A673 (cell line): ENCODE measurements at regions not wholly inside any gene's neighbourhood (a gene's known extent, or its start where the extent isn't known, plus 50 kb on each side); places are given as distances from the start of the nearest gene placed in this dataset.
"Not testable (repeated sequence)": the region's sequence is repeated elsewhere in the genome, so short reads cannot be mapped to it uniquely, and the experiment has no call there.

Source experiments
- BruUV-seq: library from RNA; stranded (reverse); fragments of 400-500 nt; replicated peaks from 2 replicates; lab custom pipeline; 2021; lab: Mats Ljungman, UMichigan
- CTCF ChIA-PET: fragments of 300-600 bp; sonication (Branson Sonifier 250); formaldehyde crosslinking; loops from one replicate; lab custom pipeline; 2022; ENCODE audit warnings: antibody characterized with exemption; lab: Charles Lee
- POLR2A ChIA-PET: fragments of 300-600 bp; sonication (Branson Sonifier 250); formaldehyde crosslinking; loops from one replicate; lab custom pipeline; 2022; ENCODE audit warnings: antibody characterized with exemption; ENCODE audit not compliant: low non-redundant PET; lab: Charles Lee
- DNase-seq: peaks from one replicate; pipeline ENCODE4 v3.0.0-alpha.2; 2015; ENCODE audit warnings: low spot score
- H3K27ac ChIP-seq: fragments of 200-600 bp; sonication (generic); 2 replicates; pipeline ENCODE4 v1.5.1; 2016; ENCODE audit warnings: mixed run types, low read depth, mild to moderate bottlenecking, mixed read lengths, antibody characterized with exemption, low read length; ENCODE audit not compliant: poor library complexity, severe bottlenecking
- H3K27me3 ChIP-seq: fragments of 200-600 bp; sonication (generic); replicated peaks from 2 replicates; pipeline ENCODE4 v1.6.1; 2017; ENCODE audit warnings: mixed run types, low read depth, mild to moderate bottlenecking, mixed read lengths, antibody characterized with exemption, low read length; ENCODE audit not compliant: insufficient read depth, poor library complexity
- H3K36me3 ChIP-seq: fragments of 200-600 bp; sonication (generic); 2 replicates; pipeline ENCODE4 v1.6.1; 2016; ENCODE audit warnings: mixed run types, mild to moderate bottlenecking, mixed read lengths, antibody characterized with exemption, low read length; ENCODE audit not compliant: insufficient read depth, poor library complexity, severe bottlenecking
- H3K4me1 ChIP-seq: fragments of 200-600 bp; sonication (generic); 2 replicates; pipeline ENCODE4 v1.6.1; 2017; ENCODE audit warnings: mixed run types, mild to moderate bottlenecking, mixed read lengths, antibody characterized with exemption, low read length; ENCODE audit not compliant: insufficient read depth, poor library complexity, severe bottlenecking
- H3K4me3 ChIP-seq: fragments of 200-600 bp; sonication (generic); 2 replicates; pipeline ENCODE4 v1.5.1; 2016; ENCODE audit warnings: low read depth, mixed run types, mild to moderate bottlenecking, mixed read lengths, low read length; ENCODE audit not compliant: poor library complexity, severe bottlenecking
- H3K9me3 ChIP-seq: fragments of 200-600 bp; sonication (generic); 2 replicates; pipeline ENCODE4 v1.6.1; 2016; ENCODE audit warnings: mixed run types, low read depth, mild to moderate bottlenecking, mixed read lengths, antibody characterized with exemption, low read length; ENCODE audit not compliant: poor library complexity, severe bottlenecking
- CTCF ChIP-seq: fragments of 300-800, 200-600 bp; sonication (generic); conservative IDR thresholded peaks from 2 replicates; pipeline ENCODE4 v1.5.1; 2017; ENCODE audit warnings: low read depth, mild to moderate bottlenecking, antibody characterized with exemption, low read length, moderate library complexity, mixed read lengths
- EZH2 ChIP-seq: fragments of 200-600 bp; sonication (generic); IDR thresholded peaks from 2 replicates; pipeline ENCODE4 v1.6.1; 2017; ENCODE audit warnings: borderline replicate concordance, low read depth, mild to moderate bottlenecking, mixed read lengths, antibody characterized with exemption, low read length; ENCODE audit not compliant: poor library complexity, severe bottlenecking
- intact Hi-C: fragments of 100-400 bp; cut with micrococcal nuclease; formaldehyde crosslinking; loops from one replicate; pipeline ENCODE4 v1.10.0; 2022; ENCODE audit not compliant: unreplicated experiment

- Histone ChIP-seq H3K4me1 (no peaks in the 10 kb centered on the region), H3K27ac (no peak overlapping the region), H3K36me3 (no peaks in the 10 kb centered on the region), H3K27me3 (no peaks in the 10 kb centered on the region), H3K4me3 (no peak overlapping the region), H3K9me3 (no peaks in the 10 kb centered on the region)
- TF ChIP-seq EZH2 (no peak), CTCF (no peak)
- BruUV-seq = no TSS peak
- intact Hi-C loops = no loop called here
- POLR2A ChIA-PET = no interaction called here
- CTCF ChIA-PET = no interaction called here
- DNase-seq = no peak
Measured at GRCh38 chr6:15937602-15938001, 191.3 kb upstream of the MYLIP start.

- intact Hi-C loops = no loop called here
- no peaks in the 10 kb centered on the region for H3K27me3 ChIP-seq
- no peak overlapping the region for H3K27ac ChIP-seq
- ChIA-PET POLR2A (no interaction called here), CTCF (no interaction called here)
- TF ChIP-seq EZH2 = no peak
- TF ChIP-seq CTCF = no peak
- H3K4me3 ChIP-seq = no peak overlapping the region
- no peaks in the 10 kb centered on the region for H3K9me3 ChIP-seq
- H3K4me1 ChIP-seq = no peaks in the 10 kb centered on the region
- BruUV-seq = no TSS peak
- no peaks in the 10 kb centered on the region for H3K36me3 ChIP-seq
- DNase-seq = no peak
Measured at GRCh38 chr6:15936503-15936902, 192.4 kb upstream of the MYLIP start.

- Histone ChIP-seq H3K4me3 (no peak overlapping the region), H3K27me3 (no peaks in the 10 kb centered on the region), H3K36me3 (no peaks in the 10 kb centered on the region), H3K9me3 (no peaks in the 10 kb centered on the region), H3K27ac (no peak overlapping the region), H3K4me1 (no peaks in the 10 kb centered on the region)
- DNase-seq = no peak
- no TSS peak for BruUV-seq
- CTCF ChIA-PET = no interaction called here
- no peak for TF ChIP-seq CTCF
- no peak for TF ChIP-seq EZH2
- intact Hi-C loops = no loop called here
- POLR2A ChIA-PET = no interaction called here
Measured at GRCh38 chr6:15935661-15936060, 193.2 kb upstream of the MYLIP start.

- H3K4me3 ChIP-seq, H3K27me3 ChIP-seq, DNase-seq, BruUV-seq, H3K9me3 ChIP-seq, POLR2A ChIA-PET, intact Hi-C loops, H3K27ac ChIP-seq, H3K4me1 ChIP-seq, H3K36me3 ChIP-seq, CTCF ChIA-PET: not testable (repeated sequence)
Measured at GRCh38 chr6:15931697-15932096, 197.2 kb upstream of the MYLIP start.
